OCI-LY7 (cell line): ENCODE measurements at regions not wholly inside any gene's neighbourhood (a gene's known extent, or its start where the extent isn't known, plus 50 kb on each side); places are given as distances from the start of the nearest gene placed in this dataset.

Experiments used
- EZH2phosphoT487 ChIP-seq: fragments of 200-600 bp; sonication (generic); IDR thresholded peaks from 2 replicates; pipeline ENCODE4 v1.6.1; 2018; ENCODE audit warnings: low read depth, borderline replicate concordance, mild to moderate bottlenecking, mixed run types, antibody characterized with exemption, low read length, moderate library complexity, mixed read lengths
- TF ChIP-seq, protein P1 (sequence below): fragments of 200-600 bp; sonication (generic); conservative IDR thresholded peaks from 2 replicates; pipeline ENCODE4 v1.5.1; 2014; ENCODE audit warnings: mild to moderate bottlenecking, antibody characterized with exemption, low read length, moderate library complexity, mixed read lengths

DNA sequence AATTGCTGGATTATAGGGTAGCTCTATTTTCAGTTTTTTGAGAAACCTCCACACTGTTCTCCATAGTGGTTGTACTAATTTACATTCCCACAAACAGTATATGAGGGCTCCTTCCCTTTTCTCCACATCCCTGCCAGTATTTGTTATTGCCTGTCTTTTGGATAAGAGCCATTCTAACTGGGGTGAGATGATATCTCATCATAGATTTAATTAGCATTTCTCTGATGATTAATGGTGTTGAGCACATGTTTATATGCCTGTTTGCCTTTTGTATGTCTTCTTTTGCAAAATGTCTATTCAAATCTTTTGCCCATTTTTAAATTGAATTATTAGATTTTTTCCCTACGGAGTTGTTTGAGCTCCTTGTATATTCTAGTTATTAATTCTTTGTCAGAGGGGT is 385.3 kb downstream of the CCER1 start:
- TF ChIP-seq, protein P1, sequence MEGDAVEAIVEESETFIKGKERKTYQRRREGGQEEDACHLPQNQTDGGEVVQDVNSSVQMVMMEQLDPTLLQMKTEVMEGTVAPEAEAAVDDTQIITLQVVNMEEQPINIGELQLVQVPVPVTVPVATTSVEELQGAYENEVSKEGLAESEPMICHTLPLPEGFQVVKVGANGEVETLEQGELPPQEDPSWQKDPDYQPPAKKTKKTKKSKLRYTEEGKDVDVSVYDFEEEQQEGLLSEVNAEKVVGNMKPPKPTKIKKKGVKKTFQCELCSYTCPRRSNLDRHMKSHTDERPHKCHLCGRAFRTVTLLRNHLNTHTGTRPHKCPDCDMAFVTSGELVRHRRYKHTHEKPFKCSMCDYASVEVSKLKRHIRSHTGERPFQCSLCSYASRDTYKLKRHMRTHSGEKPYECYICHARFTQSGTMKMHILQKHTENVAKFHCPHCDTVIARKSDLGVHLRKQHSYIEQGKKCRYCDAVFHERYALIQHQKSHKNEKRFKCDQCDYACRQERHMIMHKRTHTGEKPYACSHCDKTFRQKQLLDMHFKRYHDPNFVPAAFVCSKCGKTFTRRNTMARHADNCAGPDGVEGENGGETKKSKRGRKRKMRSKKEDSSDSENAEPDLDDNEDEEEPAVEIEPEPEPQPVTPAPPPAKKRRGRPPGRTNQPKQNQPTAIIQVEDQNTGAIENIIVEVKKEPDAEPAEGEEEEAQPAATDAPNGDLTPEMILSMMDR, result no peak
- no peak for TF ChIP-seq EZH2phosphoT487
